GM21723 (cell line): ENCODE measurements at regions not wholly inside any gene's neighbourhood (a gene's known extent, or its start where the extent isn't known, plus 50 kb on each side); places are given as distances from the start of the nearest gene placed in this dataset.
A peak's percentile ranks its signal among the peaks of the same experiment; 100 is the strongest.

Experiments
- ATAC-seq: cut with Tn5 transposase; IDR thresholded peaks from one replicate; pipeline ENCODE4 v1.9.1; 2021; ENCODE audit warnings: mild to moderate bottlenecking, moderate library complexity; ENCODE audit not compliant: unreplicated experiment

GRCh38 chr5:98458726-98459125 is 314.7 kb upstream of the RGMB start:
- ATAC-seq: no peak

- no peak for ATAC-seq
Measured at GRCh38 chr5:98460536-98460935, 312.9 kb upstream of the RGMB start.

- ATAC-seq: no peak
Measured at GRCh38 chr5:98461485-98461884, 312.0 kb upstream of the RGMB start.

- no peak for ATAC-seq
Measured at GRCh38 chr5:98463222-98463621, 310.2 kb upstream of the RGMB start.

GRCh38 chr5:98463676-98464075 is 309.8 kb upstream of the RGMB start:
- no peak for ATAC-seq

GRCh38 chr5:98464737-98465330 is 308.6 kb upstream of the RGMB start:
- ATAC-seq: peak; percentile 83

GRCh38 chr5:98468188-98468869 is 305.1 kb upstream of the RGMB start:
- no peak for ATAC-seq

- ATAC-seq: no peak
Measured at GRCh38 chr5:98470747-98471146, 302.7 kb upstream of the RGMB start.

GRCh38 chr5:98471458-98471857 is 302.0 kb upstream of the RGMB start:
- no peak for ATAC-seq

- no peak for ATAC-seq
Measured at GRCh38 chr5:98474216-98474615, 299.2 kb upstream of the RGMB start.

- no peak for ATAC-seq
Measured at GRCh38 chr5:98474782-98475181, 298.7 kb upstream of the RGMB start.

GRCh38 chr5:98482321-98483300 is 290.9 kb upstream of the RGMB start:
- ATAC-seq: no peak

- no peak for ATAC-seq
Measured at GRCh38 chr5:98483301-98483685, 290.2 kb upstream of the RGMB start.

- no peak for ATAC-seq
Measured at GRCh38 chr5:98489021-98489420, 284.4 kb upstream of the RGMB start.

- ATAC-seq: no peak
Measured at GRCh38 chr5:98490348-98490747, 283.1 kb upstream of the RGMB start.

GRCh38 chr5:98492258-98492657 is 281.2 kb upstream of the RGMB start:
- ATAC-seq: no peak

- no peak for ATAC-seq
Measured at GRCh38 chr5:98497418-98497817, 276.0 kb upstream of the RGMB start.

- ATAC-seq: no peak
Measured at GRCh38 chr5:98498028-98498427, 275.4 kb upstream of the RGMB start.

- ATAC-seq: no peak
Measured at GRCh38 chr5:98499892-98500291, 273.6 kb upstream of the RGMB start.

- no peak for ATAC-seq
Measured at GRCh38 chr5:98500811-98501210, 272.7 kb upstream of the RGMB start.

- no peak for ATAC-seq
Measured at GRCh38 chr5:98503616-98504015, 269.8 kb upstream of the RGMB start.

GRCh38 chr5:98504505-98504904 is 269.0 kb upstream of the RGMB start:
- no peak for ATAC-seq
